ENCODE measurements at regions not wholly inside any gene's neighbourhood (a gene's known extent, or its start where the extent isn't known, plus 50 kb on each side); places are given as distances from the start of the nearest gene placed in this dataset.

DNA sequence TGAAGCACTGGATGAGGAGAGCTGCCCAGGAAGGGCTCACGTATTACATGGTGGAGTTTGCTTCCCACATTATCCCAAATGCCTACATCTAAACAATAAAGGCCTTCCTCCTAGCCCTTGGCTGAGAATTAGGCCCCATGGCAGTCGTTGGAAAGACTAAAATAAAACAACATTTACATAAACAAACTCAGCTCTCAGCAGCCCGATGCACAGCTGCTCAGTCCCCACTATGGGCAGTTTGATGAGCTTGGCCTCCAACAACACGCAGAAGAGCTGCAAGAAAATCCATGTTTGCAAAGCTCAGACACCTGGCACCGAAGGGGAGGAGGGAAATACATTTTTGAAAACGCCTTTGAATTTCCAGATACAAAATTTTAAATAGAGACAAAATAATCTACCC is 352.4 kb downstream of the EIPR1 start:
- Histone ChIP-seq H3K36me3 (ENCODE audit: control insufficient read depth, insufficient read depth, low read length) (no peaks in the 10 kb centered on the region), H3K27me3 (ENCODE audit: control insufficient read depth, insufficient read depth, low read length) (no peaks in the 10 kb centered on the region), H3K4me3 (ENCODE audit: low read depth, low read length) (no peak overlapping the region)
- ChIA-PET CTCF (no interaction called here), POLR2A (no interaction called here)
- DNase-seq (ENCODE audit: low read depth) = no peak
- TF ChIP-seq CTCF (IDR thresholded peaks at IDR 0.05; ENCODE audit: insufficient read depth, low read depth, low read length) = no peak

DNA sequence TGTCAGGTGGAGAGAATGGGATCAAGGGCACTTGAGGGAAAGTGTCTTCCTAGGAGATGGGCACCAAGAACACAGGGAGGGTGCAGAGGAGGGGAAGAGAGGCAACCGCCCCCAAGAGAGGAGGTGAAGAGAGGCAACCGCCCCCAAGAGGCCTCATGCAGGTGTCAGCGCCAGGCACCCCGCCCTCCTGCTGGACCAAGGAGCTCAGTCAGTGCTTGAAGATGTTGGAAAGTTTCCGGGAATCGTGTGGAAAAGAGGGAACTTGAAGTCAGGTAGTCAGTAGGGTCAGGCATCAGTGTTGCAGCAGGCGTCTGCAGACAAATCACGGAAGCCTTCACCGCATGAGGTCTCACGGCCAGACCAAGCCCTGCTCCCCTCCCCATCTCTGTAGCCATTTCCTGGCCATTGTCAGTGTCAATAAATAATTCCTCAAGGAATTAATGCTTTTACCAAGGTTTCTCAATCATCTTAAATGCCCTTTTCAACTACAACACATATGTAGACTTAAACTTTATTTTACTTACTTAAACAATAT is 353.1 kb downstream of the EIPR1 start:
- no peak for TF ChIP-seq CTCF (IDR thresholded peaks at IDR 0.05; ENCODE audit: insufficient read depth, low read depth, low read length)
- Histone ChIP-seq H3K36me3 (ENCODE audit: control insufficient read depth, insufficient read depth, low read length) (no peaks in the 10 kb centered on the region), H3K4me3 (ENCODE audit: low read depth, low read length) (no peak overlapping the region), H3K27me3 (ENCODE audit: control insufficient read depth, insufficient read depth, low read length) (no peaks in the 10 kb centered on the region)
- CTCF ChIA-PET = no interaction called here
- no peak for DNase-seq (ENCODE audit: low read depth)
- POLR2A ChIA-PET = no interaction called here

DNA sequence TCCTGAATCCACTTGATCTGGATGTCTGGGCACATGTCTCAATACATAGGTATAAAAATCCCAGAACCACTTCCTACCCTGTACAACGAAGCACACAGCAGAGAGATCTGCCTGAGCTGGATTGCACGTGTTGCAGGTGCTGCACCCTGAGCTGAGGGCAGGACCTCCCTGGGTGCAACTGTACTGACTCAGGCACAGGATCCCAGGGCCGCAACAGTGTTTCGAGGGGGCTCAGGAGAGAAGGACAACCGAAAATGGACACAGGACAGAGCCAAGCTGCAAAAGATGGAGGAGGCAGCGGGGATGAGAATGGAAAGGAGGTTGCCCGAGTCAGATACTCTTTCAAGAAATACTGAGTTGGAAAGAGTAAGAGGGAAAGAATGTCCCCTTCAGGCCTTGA is 354.1 kb downstream of the EIPR1 start:
- no peaks in the 10 kb centered on the region for H3K27me3 ChIP-seq (ENCODE audit: control insufficient read depth, insufficient read depth, low read length)
- H3K4me3 ChIP-seq (ENCODE audit: low read depth, low read length) = no peak overlapping the region
- no peak for DNase-seq (ENCODE audit: low read depth)
- ChIA-PET POLR2A (no interaction called here), CTCF (no interaction called here)
- H3K36me3 ChIP-seq (ENCODE audit: control insufficient read depth, insufficient read depth, low read length) = no peaks in the 10 kb centered on the region
- no peak for TF ChIP-seq CTCF (IDR thresholded peaks at IDR 0.05; ENCODE audit: insufficient read depth, low read depth, low read length)

- ChIA-PET CTCF (no interaction called here), POLR2A (no interaction called here)
- no peak for DNase-seq (ENCODE audit: low read depth)
- Histone ChIP-seq H3K27me3 (ENCODE audit: control insufficient read depth, insufficient read depth, low read length) (no peaks in the 10 kb centered on the region), H3K4me3 (ENCODE audit: low read depth, low read length) (no peak overlapping the region), H3K36me3 (ENCODE audit: control insufficient read depth, insufficient read depth, low read length) (no peaks in the 10 kb centered on the region)
- TF ChIP-seq CTCF (IDR thresholded peaks at IDR 0.05; ENCODE audit: insufficient read depth, low read depth, low read length) = no peak
Observed at GRCh38 chr2:3022841-3023372, 354.7 kb downstream of the EIPR1 start.

DNA sequence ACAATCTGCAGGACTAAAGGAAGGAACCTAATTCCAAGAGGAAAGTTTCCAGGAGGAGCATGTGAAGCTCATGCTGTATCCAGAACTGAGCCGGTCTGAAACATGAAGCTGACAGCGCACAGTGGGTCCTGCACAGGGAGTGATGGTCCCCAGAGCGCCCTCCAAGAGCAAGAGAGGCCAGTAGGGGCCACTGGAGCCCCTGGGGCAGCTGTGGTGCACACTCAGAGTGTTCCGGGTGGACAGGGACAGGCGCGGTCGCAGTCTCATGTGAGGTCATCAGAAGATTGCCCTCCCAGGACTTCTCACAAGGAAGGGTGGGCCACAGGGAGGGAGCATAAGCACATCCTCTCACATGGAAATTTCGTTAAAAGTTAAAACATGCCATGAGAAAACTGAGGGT is 355.9 kb downstream of the EIPR1 start:
- POLR2A ChIA-PET = no interaction called here
- no peaks in the 10 kb centered on the region for H3K36me3 ChIP-seq (ENCODE audit: control insufficient read depth, insufficient read depth, low read length)
- CTCF ChIA-PET = no interaction called here
- H3K27me3 ChIP-seq (ENCODE audit: control insufficient read depth, insufficient read depth, low read length) = no peaks in the 10 kb centered on the region
- no peak for DNase-seq (ENCODE audit: low read depth)
- no peak for TF ChIP-seq CTCF (IDR thresholded peaks at IDR 0.05; ENCODE audit: insufficient read depth, low read depth, low read length)
- H3K4me3 ChIP-seq (ENCODE audit: low read depth, low read length) = no peak overlapping the region
